Activated T-cell treated with anti-CD3 and anti-CD28 coated beads, Interleukin-2, amount 50 U/mL, for 72 hours (primary cell): ENCODE measurements at regions not wholly inside any gene's neighbourhood (a gene's known extent, or its start where the extent isn't known, plus 50 kb on each side); places are given as distances from the start of the nearest gene placed in this dataset.

Experiments used
- ATAC-seq, 2 donors: fragments of 150-1000 bp; cut with Tn5 transposase; replicated peaks in 1 of 2; 2 replicates each; pipeline ENCODE4 v1.10.0; 2021; ENCODE audit warnings: moderate library complexity in 2 of 2, mild to moderate bottlenecking in 1 of 2
- DNase-seq, 2 donors: peaks; one replicate each; pipeline ENCODE4 v3.0.0; 2021 to 2022; ENCODE audit warnings: mixed read lengths in 1 of 2
- H3K27ac Mint-ChIP-seq: one replicate; pipeline ENCODE4 v1.8.0; 2022; ENCODE audit warnings: mild to moderate bottlenecking, moderate library complexity, mixed read lengths
- H3K27me3 Mint-ChIP-seq: one replicate; pipeline ENCODE4 v1.8.0; 2022; ENCODE audit warnings: low read depth, mixed read lengths
- H3K36me3 Mint-ChIP-seq, 2 donors: one replicate each; pipeline ENCODE4 v1.8.0; 2022; ENCODE audit warnings: mixed read lengths in 2 of 2, mild to moderate bottlenecking in 1 of 2; ENCODE audit not compliant: insufficient read depth in 2 of 2
- H3K4me1 Mint-ChIP-seq: one replicate; pipeline ENCODE4 v1.8.0; 2022; ENCODE audit warnings: low read depth, mixed read lengths
- H3K4me3 Mint-ChIP-seq, 2 donors: one replicate each; pipeline ENCODE4 v1.8.0; 2022; ENCODE audit warnings: mild to moderate bottlenecking in 2 of 2, mixed read lengths in 2 of 2, moderate library complexity in 2 of 2
- H3K9me3 Mint-ChIP-seq, 2 donors: one replicate each; pipeline ENCODE4 v1.8.0; 2022; ENCODE audit warnings: mixed read lengths in 2 of 2

DNA sequence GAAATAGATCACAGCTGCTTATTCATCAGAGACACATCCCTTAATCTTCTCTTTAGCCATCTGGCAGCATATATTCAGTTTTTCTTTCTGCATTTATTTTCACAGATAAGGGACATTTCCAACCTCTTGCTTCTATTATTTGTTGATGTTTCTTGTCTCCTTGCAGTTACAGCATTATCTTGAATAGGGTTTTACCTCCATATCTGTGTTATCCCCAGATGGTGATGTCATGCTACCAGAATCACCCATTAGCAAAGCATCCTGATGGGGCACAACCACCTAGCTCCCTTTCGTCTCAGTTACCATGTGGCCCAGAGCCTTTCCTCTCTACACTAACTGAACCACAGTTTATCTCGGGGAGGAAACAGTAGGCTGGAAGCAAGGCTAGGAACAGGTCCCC lies 483.9 kb downstream of the FOXO1 start:
- peaks cover 0 to 6% of the 10 kb centered on the region in 2 donors for H3K36me3 Mint-ChIP-seq
- H3K27me3 Mint-ChIP-seq = no peaks in the 10 kb centered on the region
- ATAC-seq (no peak), DNase-seq (no peak)
- no peak overlapping the region for H3K27ac Mint-ChIP-seq
- H3K4me1 Mint-ChIP-seq = peaks cover 79% of the 10 kb centered on the region
- no peaks in the 10 kb centered on the region for H3K9me3 Mint-ChIP-seq
- H3K4me3 Mint-ChIP-seq = no peak overlapping the region

DNA sequence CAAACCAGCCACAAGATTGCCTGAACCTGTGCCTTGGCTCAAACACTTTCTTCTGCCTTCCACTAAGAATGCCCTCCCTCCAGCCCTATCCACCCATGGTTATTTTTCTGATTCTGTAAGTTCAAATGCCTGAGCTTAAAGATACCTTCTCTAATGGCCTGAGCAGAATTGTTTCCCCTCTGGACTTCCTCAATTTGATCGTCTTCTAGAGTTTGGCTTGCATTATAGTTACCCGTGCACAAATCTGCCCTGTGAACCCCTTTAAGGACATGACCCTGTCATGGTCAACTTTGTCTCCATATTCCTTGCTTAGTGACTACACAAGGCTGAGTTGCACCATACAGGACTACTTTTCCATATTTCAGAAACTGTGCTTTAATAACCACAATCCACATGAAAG lies 481.0 kb downstream of the FOXO1 start:
- H3K27me3 Mint-ChIP-seq = no peaks in the 10 kb centered on the region
- ATAC-seq (no peak), DNase-seq (no peak)
- no peak overlapping the region for H3K27ac Mint-ChIP-seq
- H3K36me3 Mint-ChIP-seq = peaks cover 0 to 6% of the 10 kb centered on the region in 2 donors
- peaks cover 80% of the 10 kb centered on the region for H3K4me1 Mint-ChIP-seq
- no peak overlapping the region for H3K4me3 Mint-ChIP-seq
- no peaks in the 10 kb centered on the region for H3K9me3 Mint-ChIP-seq

DNA sequence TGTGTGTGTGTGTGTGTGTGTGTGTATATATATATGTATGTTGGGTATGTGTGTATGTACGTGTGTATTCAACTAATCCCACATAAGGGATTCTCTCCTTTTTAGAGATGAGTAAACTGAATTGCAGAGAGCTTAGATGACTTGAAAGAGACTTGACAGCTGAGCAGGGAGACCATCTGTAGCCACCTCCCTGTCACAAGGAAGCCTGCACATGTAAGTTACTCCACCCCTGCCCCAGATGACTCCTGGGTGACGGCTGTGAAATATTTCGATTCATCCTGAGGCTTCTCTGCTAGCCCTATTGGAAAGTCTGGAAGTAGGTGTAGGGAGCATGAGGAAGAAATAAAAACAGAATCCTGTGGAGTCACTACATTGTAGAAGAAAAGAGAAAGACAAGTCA lies 480.4 kb downstream of the FOXO1 start:
- Mint-ChIP-seq H3K27ac (peak overlapping the region; percentile 43), H3K4me1 (peaks cover 86% of the 10 kb centered on the region), H3K9me3 (no peaks in the 10 kb centered on the region), H3K27me3 (no peaks in the 10 kb centered on the region), H3K36me3 (peaks cover 0 to 6% of the 10 kb centered on the region in 2 donors), H3K4me3 (peak overlapping the region; percentile 64 to 88)
- DNase-seq (peak in 1 of 2 donors; percentile 16), ATAC-seq (no peak)

DNA sequence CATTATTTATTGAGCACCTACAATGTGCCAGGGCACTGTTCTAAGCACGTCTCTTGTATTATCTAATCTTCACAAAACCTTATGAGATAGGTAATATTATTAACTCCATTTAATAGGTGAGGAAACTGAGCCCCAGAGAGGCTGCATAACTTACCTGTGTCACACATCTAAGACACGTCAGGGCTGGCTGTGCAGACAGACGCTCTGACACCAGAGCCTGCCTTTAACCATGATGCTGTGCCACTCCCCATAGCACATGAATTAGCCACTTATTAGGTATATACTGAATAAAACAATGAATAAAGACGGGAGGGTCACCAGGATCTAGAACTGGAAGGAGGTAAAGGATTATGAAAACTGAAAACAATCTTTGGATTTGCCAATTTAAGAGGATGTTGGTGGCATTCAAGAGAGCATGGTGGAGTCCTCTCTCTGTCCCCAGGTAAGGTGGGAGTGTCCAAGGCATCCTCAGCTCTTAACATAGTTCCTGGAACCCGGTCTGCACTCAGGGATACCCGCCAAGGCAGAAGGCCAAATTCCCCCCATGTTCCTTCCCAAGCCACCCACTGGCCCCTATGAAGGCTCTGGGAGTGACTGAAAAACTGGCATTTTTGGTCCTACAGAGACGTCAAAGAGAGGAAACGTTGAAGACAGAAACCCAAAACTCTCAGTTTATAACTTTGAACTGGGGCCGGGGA lies 479.7 kb downstream of the FOXO1 start:
- Mint-ChIP-seq H3K27ac (peak overlapping the region; percentile 43), H3K4me1 (peaks cover 88% of the 10 kb centered on the region), H3K9me3 (no peaks in the 10 kb centered on the region), H3K27me3 (no peaks in the 10 kb centered on the region), H3K36me3 (peaks cover 0 to 6% of the 10 kb centered on the region in 2 donors), H3K4me3 (peak overlapping the region; percentile 64 to 88)
- DNase-seq = no peak
- peak; percentile 5 to 7 for ATAC-seq

DNA sequence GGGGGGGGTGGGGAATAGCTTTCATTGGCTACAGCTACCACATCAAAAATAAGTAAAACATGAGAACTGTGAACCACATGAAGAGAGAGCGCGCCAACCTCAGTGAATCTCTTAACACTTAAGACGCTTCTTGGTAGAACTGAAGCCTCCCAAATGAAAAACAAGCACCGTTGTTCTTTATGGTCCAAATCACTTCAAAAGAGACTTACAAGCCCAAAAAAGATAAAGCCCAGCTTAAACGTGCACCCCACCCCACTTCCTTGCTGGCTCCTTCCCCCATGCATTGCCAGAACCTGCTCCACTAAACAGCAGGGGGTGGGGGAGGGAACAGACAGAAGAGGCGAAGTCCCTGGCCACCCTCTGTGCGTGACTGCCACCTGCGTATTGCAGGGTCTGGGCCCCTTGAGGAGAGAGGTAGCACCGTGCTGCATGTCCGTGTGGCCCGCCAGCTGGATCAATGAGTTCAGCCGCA lies 479.1 kb downstream of the FOXO1 start:
- DNase-seq (peak; percentile 54 to 76), ATAC-seq (peak; percentile 65 to 80)
- Mint-ChIP-seq H3K9me3 (no peaks in the 10 kb centered on the region), H3K4me1 (peaks cover 94% of the 10 kb centered on the region), H3K27ac (peak overlapping the region; percentile 44), H3K36me3 (peaks cover 0 to 6% of the 10 kb centered on the region in 2 donors), H3K27me3 (no peaks in the 10 kb centered on the region), H3K4me3 (peak overlapping the region; percentile 83 to 88)

DNA sequence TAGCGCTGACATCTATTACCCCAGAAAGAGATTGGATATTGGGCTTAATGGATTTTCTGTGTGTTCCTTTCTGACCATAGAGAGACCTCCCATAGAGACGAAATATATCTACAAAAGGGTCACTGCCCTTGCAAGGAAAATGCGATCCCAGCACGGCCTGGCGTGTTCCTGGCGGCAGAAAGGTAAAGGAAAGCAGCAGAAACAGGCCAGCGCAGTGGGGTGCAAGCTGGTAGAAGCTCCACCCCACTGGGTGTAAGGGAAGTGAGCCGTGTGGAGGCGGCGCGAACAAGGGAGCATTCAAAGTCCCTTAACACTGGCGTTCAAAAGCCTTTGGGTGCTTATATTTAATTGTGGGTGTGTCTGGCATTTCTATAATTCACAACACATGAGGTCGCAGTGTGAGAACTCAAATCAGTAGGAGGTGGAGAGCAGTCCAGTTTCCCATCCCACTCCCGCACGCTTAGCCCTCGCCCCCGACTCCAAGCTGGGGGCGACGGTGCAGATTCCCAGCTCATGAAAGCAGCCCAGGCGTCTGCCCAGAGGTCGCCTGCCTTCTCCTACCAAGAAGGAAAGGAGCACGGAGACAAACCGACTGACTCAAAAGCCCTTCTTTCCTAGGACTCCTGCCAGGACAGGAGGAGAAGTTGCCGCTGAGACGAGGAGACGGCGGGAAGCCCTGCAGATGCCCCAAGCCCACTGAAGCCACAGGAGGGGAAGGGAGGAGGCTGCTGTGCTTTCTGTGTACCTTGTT lies 478.4 kb downstream of the FOXO1 start:
- no peaks in the 10 kb centered on the region for H3K27me3 Mint-ChIP-seq
- H3K9me3 Mint-ChIP-seq = no peaks in the 10 kb centered on the region

DNA sequence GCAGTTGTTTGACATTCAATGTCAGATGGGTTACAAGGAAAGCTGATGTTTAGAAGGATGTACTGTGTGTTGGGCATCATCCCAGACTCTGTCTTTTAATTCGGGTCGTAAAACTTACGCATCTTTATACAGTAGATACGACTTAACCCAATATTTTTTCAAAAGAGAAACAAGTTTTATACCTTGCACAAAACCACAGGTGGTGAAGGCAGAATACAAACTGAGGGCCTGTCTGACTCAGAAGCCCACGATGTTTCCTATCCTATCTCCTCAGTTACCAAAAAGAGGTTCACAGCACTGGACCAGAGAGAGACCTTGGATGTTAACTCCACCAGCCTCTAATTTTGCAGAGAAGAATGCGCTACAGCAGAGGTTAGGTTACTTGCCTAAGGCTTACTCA lies 477.0 kb downstream of the FOXO1 start:
- Mint-ChIP-seq H3K9me3 (no peaks in the 10 kb centered on the region), H3K4me3 (peak overlapping the region; percentile 83 to 88)

More for the DNA sequence above, 478.4 kb downstream of the FOXO1 start:
- Mint-ChIP-seq H3K27ac (peak overlapping the region; percentile 44), H3K4me3 (peak overlapping the region; percentile 83 to 88), H3K36me3 (peaks cover 0 to 6% of the 10 kb centered on the region in 2 donors), H3K4me1 (peaks cover 88% of the 10 kb centered on the region)
- ATAC-seq (peak; percentile 46 to 56), DNase-seq (peak; percentile 56 to 60)

DNA sequence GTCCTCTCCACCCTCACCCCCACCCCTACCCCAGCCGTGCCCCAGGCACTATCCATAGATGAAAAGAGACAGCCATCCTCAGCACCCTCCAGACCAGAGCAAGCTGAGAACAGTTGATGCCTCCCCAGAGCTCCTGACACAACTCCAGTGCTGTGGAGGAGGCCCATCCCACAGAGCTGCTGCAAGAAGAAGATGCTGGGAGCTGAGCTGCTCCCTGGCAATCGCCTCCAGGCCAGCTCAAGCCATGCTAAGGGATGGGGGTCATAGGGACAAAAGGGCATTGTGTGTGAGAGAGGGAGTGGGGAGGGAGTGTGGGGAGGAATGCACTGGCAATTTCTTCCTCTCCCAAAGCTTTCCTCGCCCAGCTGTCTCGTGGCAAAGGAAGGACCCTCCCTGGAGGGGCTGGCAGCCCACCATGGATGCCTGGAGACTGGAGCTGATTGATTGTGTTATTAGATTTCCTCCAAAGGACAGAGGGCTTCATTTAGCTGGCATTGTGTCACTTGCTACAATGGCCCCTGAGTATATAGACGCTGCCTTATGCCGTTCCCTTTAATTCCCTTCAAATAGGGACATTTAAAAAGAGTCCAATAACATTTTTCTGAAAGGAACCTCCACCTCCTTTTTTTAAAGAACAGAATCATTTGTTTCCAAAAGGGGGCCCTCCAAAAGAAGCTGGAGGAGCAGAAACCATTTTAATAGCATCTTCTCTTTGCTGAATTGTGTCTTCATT lies 476.4 kb downstream of the FOXO1 start:
- H3K4me1 Mint-ChIP-seq = peaks cover 70% of the 10 kb centered on the region
- H3K36me3 Mint-ChIP-seq = no peaks in the 10 kb centered on the region
- ATAC-seq (peak; percentile 4 to 5), DNase-seq (no peak)
- no peaks in the 10 kb centered on the region for H3K27me3 Mint-ChIP-seq
- H3K9me3 Mint-ChIP-seq = no peaks in the 10 kb centered on the region
- H3K27ac Mint-ChIP-seq = peak overlapping the region; percentile 70
- peak overlapping the region; percentile 83 to 88 for H3K4me3 Mint-ChIP-seq

More for the DNA sequence above, 477.0 kb downstream of the FOXO1 start:
- Mint-ChIP-seq H3K27ac (peak overlapping the region; percentile 70), H3K36me3 (peaks cover 0 to under 1% of the 10 kb centered on the region in 2 donors), H3K27me3 (no peaks in the 10 kb centered on the region), H3K4me1 (peaks cover 75% of the 10 kb centered on the region)
- peak; percentile 49 to 53 for DNase-seq
- ATAC-seq = peak; percentile 60 to 61

DNA sequence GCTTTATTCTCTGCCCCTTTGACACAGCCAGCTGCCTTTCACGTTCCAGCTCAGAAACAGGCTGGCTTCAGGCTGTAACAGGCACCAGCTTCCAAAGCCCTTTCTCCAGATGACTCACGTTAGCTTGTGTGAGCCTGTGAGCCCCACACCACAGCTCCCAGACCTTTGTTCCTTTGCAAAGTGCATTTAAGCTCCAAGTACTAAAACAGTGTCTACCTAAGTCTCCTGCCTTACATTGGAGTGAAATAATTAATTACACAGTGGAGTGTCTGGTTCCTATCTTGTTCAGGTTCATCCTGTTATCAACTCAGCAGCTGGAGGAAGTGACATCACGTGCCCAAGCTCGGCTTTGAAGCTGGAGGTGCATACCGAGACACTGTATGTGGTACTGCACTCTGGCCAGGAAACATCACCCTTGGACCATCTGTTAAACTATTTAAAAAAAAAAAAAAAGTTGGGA lies 475.8 kb downstream of the FOXO1 start:
- H3K27ac Mint-ChIP-seq = peak overlapping the region; percentile 54
- peak overlapping the region; percentile 83 to 88 for H3K4me3 Mint-ChIP-seq
- no peaks in the 10 kb centered on the region for H3K27me3 Mint-ChIP-seq
- H3K4me1 Mint-ChIP-seq = peaks cover 66% of the 10 kb centered on the region
- ATAC-seq (peak; percentile 34 to 54), DNase-seq (peak; percentile 58 to 64)
- H3K9me3 Mint-ChIP-seq = no peaks in the 10 kb centered on the region
- no peaks in the 10 kb centered on the region for H3K36me3 Mint-ChIP-seq

DNA sequence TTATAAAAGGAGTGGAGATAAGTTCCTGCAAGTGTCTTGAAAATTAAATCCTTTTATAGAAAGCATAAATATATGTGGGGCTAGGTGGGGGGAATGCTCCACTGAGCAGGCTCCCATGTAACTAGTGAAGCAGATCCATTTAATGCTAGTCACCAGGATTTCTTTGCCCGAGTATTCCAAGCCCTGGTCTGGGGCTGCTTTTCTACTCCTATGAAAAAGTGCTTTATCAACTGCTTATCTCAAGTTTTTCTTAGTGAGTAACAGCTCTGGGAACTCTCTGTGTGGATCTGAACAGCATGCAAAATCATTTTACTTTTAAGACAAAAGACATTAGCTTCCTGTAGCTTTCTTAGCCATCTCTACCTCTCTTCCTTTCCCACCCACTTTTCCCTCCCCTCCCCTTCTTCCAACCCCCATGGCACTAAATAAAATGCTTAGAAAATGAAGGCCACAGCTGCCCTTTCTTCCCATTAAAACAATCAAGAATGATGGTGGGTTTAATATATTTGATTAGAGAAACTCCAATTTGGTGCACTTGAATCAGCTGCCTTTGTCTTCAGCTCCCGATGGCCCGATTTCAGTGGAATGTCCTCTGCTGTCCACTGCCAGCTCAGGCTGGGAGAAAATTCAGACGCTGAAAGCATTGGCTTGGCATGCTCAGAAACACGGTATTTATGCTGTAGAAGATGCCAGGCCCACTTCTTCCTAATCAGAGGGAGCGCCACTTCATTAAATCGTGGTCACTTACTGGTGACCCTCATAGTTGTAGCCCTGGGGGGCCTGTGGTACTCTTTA lies 475.1 kb downstream of the FOXO1 start:
- DNase-seq = no peak
- no peaks in the 10 kb centered on the region for H3K36me3 Mint-ChIP-seq
- peaks cover 60% of the 10 kb centered on the region for H3K4me1 Mint-ChIP-seq
- ATAC-seq = no peak
- peak overlapping the region; percentile 56 for H3K27ac Mint-ChIP-seq
- H3K27me3 Mint-ChIP-seq = no peaks in the 10 kb centered on the region
- H3K9me3 Mint-ChIP-seq = no peaks in the 10 kb centered on the region
- H3K4me3 Mint-ChIP-seq = peak overlapping the region; percentile 83 to 88

DNA sequence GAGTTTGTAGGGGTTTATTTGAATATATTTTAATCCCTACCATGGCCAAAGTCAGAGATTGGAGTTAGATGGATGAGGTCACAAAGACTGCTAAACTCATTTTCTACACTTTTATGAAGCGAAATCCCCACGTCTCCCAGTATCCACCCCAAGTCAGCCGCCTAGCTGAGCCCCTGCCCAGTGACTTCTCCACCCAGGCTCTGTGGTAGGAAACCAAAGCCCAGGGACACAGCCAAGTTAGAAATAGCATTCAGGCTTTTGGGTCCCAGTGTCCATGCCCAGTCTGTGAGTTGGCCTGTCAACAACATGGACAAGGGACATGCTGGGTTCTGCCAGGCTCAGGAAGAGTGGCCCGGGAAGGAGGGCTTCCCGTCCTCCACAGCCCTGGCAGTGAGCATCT lies 474.0 kb downstream of the FOXO1 start:
- ATAC-seq (no peak), DNase-seq (no peak)
- H3K27me3 Mint-ChIP-seq = no peaks in the 10 kb centered on the region
- H3K9me3 Mint-ChIP-seq = no peaks in the 10 kb centered on the region
- peaks cover 50% of the 10 kb centered on the region for H3K4me1 Mint-ChIP-seq
- H3K4me3 Mint-ChIP-seq = no peak overlapping the region
- H3K36me3 Mint-ChIP-seq = no peaks in the 10 kb centered on the region
- no peak overlapping the region for H3K27ac Mint-ChIP-seq

DNA sequence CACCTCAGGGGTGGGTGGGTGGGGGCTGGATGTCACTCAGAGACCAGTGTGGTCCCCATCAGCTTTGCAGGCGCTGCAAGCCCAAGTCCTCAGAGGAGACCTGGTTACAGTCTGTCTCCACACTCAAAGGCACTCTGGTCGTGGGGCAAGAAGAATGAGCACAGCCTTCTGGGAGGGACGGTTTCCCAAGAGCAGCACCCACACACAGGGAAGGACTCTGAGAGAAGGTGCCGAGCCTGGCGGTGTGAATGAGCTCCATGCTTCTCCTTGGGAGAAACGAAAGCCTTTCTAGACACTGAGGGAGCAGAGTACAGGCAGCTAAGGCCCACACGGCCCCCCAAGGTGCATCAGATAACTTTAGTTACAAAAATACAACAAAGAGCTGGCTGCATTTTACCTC lies 473.6 kb downstream of the FOXO1 start:
- H3K9me3 Mint-ChIP-seq = no peaks in the 10 kb centered on the region
- no peaks in the 10 kb centered on the region for H3K27me3 Mint-ChIP-seq
- peaks cover 46% of the 10 kb centered on the region for H3K4me1 Mint-ChIP-seq
- no peak for ATAC-seq
- no peak for DNase-seq
- H3K4me3 Mint-ChIP-seq = no peak overlapping the region
- H3K27ac Mint-ChIP-seq = no peak overlapping the region
- H3K36me3 Mint-ChIP-seq = no peaks in the 10 kb centered on the region
